ENCODE measurements at regions not wholly inside any gene's neighbourhood (a gene's known extent, or its start where the extent isn't known, plus 50 kb on each side); places are given as distances from the start of the nearest gene placed in this dataset.
"Not testable (repeated sequence)": the region's sequence is repeated elsewhere in the genome, so short reads cannot be mapped to it uniquely, and the experiment has no call there.

DNA sequence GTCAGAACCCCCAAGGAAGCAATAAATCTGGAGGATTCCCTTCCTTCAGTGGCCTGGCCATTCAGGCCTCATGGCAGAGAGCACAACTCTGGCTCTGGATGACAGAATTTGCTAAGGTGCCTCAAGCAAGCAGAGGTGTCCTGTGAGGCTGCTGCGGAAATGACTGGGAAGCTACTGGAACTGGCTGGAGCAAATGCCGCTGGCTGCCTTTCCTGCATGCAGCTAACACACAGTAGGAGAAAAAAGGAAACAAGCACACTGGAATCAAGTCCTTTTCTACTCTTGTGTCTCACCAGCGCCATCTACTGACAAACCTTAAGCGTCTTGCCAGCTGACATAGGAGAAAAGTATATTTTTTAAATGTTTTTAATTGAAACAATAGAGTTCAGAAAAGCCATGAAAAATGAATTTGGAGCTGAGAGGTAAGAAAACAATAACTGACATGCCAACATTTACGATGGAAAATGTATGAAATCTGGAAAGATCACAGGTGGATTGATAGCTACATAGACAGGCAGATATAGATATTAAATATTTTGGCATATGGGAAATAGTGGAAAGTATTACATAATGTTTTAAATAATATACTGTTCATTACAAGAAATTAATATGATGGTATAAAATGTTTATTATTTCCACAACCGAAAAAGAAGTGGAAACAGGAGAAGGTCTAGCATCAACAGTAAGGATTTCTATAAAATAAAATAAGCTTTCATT lies 951.6 kb downstream of the ANKRD7 start:
- peak; percentile 53 for DNase-seq

DNA sequence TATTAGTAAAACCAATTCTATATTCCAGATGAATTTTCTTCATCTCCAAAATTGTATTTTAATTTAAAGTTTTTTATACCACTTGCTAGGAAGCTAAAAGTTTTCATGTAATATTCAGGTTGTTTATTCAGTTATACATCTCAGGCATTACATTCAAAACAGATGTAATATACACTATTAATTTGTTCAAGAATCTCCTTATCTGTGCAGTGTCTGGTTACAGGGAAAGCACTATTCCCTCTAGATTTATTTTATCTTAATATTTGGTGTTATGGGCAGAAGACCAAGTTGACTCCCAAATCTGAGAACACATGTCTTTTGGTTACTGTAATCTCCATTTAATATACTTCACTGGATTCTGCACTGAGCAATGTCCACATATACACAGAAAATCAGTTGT lies 953.4 kb downstream of the ANKRD7 start:
- DNase-seq: no peak

DNA sequence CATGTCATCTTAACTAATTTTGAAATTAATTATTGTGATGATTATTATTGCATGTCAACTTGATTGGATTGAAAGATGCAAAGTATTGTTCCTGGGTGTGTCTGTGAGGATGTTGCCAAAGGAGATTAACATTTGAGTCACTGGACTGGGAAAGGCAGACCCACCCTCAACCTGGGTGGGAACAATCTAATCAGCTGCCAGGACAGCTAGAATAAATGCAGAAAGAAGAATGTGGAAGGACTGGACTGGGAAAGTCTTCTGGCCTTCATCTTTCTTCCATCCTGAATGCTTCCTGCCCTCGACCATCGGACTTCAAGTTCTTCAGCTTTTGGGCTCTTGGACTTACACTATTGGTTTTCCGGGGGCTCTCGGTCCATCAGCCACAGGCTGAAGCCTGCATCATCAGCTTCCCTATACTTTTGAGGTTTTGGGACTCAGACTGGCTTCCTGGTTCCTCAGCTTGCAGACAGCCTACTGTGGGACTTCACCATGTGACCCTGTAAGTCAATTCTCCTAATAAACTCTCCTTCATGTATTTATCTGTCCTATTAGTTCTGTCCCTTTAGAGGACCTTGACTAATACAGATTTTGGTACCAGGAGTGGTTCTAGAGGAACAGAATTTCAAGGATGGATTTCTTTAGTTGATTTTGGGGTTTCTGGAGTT lies 959.8 kb downstream of the ANKRD7 start:
- no peak for DNase-seq

GRCh38 chr7:119196183-119196582 lies 971.7 kb downstream of the ANKRD7 start:
- no peak for DNase-seq

- no peak for DNase-seq
Observed at GRCh38 chr7:119197172-119197876, 972.8 kb downstream of the ANKRD7 start.

- peak; percentile 35 for DNase-seq
Observed at GRCh38 chr7:119197877-119198527, 973.5 kb downstream of the ANKRD7 start.

- no peak for DNase-seq
Observed at GRCh38 chr7:119219663-119220062, 995.2 kb downstream of the ANKRD7 start.

- no peak for DNase-seq
Observed at GRCh38 chr7:119223930-119224329, 999.4 kb downstream of the ANKRD7 start.

GRCh38 chr7:119228482-119228881 lies 1004.0 kb downstream of the ANKRD7 start:
- DNase-seq: no peak

DNA sequence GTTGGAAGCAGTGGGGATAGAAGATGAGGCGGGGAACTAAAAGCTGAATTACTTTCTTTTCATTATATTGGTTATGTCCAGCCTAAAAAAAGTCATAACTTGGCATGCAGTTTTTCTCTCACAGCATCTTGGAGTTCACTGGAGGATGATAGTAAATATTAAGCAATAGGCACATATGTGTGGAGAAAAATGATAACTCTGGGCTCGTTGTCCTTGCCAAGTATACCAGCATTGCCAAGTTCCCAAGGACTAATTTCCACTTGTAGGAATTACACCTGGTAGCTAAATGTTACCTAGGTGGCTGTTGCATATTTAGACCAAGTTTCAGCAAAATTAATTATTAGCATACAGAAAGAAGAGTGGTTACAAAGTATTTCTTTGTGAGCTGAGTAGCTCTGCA lies 1007.6 kb downstream of the ANKRD7 start:
- DNase-seq: no peak

DNA sequence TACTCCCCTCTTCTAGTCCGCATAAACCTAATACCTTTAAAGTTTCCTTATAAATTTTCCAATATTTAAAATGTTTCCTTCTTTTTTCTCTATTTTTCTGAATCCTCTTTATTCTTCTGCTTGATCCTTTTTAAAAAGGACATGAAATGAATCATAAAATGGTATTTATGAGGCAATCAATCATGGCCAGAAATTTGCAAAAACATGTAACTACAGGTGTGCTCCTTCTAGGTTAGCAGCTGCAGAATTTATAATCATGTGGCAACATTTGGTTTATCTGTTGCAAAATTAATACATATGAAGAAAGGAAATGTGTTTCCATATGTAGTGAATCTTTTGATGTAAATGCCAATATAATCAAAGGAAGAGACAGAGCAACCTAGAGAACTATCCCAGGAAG lies 1008.5 kb downstream of the ANKRD7 start:
- no peak for DNase-seq

GRCh38 chr7:119252962-119253361 lies 1020.0 kb upstream of the KCND2 start:
- DNase-seq: no peak

DNA sequence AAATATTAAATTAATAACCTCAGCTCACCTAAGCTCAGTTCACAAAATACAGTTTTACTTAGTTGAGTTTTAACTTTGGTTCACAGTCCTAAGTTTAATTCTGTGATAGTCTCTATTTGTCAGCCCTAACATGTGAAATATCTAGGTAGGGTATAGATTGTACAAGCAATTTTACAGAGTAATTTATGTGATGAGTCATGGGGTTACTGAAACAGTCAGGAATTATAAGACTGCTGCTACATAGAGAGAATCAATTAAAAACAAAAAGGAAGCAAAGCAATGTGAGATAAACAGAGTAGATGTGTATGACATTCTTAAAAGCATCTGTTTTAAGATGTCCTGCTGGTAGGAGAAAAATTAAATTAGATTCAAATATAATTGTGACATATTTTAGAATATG lies 1018.2 kb upstream of the KCND2 start:
- DNase-seq: no peak

- no peak for DNase-seq
Observed at GRCh38 chr7:119256001-119256400, 1017.0 kb upstream of the KCND2 start.

- DNase-seq: no peak
Observed at GRCh38 chr7:119256446-119257131, 1016.4 kb upstream of the KCND2 start.

- not testable (repeated sequence) for DNase-seq
Observed at GRCh38 chr7:119266790-119267189, 1006.2 kb upstream of the KCND2 start.

DNA sequence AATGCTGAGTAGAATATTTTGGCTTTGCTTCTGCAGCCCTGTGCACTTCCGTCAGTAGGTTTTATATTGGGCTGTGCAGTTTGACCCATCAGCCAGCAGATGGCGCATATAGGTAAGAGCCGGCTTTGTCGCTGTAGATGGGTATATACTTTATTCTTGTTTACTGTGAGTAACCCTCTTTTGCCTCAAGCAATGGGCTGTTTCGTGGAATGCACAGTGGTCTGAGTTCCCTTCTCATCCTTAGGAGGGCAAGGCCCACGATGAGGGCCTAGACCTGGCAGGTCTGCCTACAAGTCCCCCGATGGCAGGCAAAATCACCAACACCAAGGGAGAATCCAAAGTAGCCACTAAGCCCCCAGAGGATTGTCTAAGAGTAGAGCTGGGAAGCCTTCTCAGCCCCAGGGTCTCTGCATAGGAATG lies 1002.9 kb upstream of the KCND2 start:
- peak; percentile 73 for DNase-seq

DNA sequence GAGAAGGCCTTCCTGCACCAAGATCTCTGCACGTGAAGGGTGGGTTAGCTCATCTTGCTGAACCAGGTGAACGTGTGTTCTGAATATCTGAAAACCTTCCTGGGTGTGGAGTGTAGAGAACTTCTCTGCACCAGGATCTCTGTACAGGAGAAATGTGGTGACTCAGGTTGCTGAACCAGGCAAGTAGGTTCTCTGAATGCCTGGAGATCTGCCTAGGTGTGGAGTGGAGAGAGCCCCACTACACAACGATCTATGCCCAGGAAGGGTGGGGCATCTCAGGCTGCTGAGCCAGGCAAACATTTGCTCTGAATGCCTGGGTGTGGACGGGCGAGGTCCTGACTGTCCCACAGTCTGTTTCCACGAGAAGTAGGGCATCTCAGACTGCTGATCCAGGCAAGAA lies 1002.3 kb upstream of the KCND2 start:
- DNase-seq: no peak

DNA sequence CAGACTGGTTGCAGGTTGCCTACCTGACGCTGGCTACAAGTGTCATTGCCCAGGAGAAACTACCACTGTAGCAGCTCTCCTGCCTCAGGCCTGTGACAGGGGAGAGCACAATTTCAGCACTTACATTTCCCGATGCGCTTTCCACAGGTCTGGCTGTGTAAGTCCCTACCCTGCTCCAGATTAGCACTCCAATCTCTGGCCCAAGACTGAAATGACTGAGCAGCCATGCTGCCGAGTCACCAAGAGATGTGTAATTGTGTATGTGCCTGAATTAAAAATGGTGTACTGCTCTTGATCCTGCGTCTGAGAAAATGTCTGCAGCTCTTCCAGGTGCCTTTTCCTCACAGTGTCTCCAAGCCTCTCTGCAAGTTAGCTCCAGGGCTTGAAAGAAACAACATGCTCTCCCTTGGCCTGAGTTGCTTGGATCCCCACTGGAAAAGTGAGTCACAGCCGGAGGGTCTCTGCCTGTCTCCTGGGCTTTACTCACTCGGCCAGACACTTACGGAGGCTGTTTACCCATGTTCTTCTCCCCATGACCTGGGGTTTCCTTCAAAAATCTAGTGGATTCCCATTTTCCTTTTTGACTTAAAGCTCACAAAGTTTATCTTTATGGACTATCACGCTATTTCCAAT lies 1001.7 kb upstream of the KCND2 start:
- DNase-seq: no peak

DNA sequence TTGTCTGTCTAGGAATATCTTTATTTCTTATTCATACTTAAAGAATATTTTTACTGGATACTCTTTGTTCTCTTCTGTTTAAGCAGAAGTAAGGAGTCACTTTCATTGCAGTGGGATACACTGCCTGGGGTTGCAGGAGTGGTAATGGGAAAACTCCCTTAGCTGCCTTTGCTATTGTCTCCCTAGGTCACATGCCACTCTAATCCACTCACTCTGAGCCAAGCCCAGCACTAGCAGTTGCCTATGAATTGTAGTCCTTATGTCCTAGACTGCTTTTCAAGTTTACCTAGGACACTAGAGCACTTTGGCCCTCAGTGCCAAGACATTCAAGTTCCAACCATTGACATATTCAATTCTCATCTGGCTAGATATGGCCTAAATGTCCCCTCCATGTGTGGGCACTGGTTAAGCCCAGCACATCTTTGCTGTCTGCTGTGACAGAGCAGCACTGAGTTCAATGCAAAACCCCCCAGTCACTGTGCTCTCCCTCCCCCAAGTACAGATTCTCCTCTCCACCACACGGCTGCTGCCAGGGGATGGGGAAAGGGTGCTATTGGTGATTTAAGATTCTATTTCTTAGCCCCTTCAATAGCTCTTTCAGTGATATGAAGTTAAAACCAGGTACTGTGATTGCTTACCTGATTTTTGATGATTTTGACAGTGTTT lies 991.7 kb upstream of the KCND2 start:
- DNase-seq: no peak

GRCh38 chr7:119283353-119283752 lies 989.6 kb upstream of the KCND2 start:
- DNase-seq: no peak

- DNase-seq: no peak
Observed at GRCh38 chr7:119288416-119288815, 984.6 kb upstream of the KCND2 start.

All from NCI-H1436 (cell line).